Cortex of kidney (tissue), 1 donor: ENCODE measurements at regions not wholly inside any gene's neighbourhood (a gene's known extent, or its start where the extent isn't known, plus 50 kb on each side); places are given as distances from the start of the nearest gene placed in this dataset.
"Not testable (repeated sequence)": the region's sequence is repeated elsewhere in the genome, so short reads cannot be mapped to it uniquely, and the experiment has no call there.

Experiments used
- DNase-seq: peaks from one replicate; lab custom pipeline; 2025; lab: John Stamatoyannopoulos, UW

DNA sequence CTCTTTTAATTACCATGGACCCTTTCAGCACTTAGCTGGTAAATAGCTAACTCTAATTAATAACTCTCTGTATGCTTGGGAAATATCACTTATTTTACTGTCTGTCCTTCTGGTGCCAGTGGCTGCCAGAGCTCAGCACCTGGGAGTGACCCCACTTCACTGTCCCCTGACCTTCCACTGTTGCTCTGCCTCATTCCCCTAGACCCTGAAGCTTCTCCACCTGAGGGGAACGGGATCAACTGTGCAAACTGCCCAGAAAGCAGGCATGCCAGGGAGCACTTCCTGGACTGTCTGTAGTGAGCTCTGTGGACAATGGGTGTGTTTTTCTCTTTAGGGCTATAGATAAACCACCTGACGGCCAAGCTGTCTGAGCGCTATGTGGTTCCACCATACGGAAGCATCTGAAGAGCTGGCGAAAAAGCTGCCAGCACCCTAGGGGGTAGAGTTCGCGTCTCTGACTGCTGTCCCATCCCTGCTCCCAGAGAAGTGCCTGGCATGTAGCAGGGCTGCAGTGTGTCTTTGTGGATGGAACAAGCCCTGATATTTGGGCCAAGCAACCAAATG, 106.3 kb upstream of the FOXA2 start:
- DNase-seq = no peak

GRCh38 chr20:22691369-22692118, 107.2 kb upstream of the FOXA2 start:
- peak; percentile 40 for DNase-seq

DNA sequence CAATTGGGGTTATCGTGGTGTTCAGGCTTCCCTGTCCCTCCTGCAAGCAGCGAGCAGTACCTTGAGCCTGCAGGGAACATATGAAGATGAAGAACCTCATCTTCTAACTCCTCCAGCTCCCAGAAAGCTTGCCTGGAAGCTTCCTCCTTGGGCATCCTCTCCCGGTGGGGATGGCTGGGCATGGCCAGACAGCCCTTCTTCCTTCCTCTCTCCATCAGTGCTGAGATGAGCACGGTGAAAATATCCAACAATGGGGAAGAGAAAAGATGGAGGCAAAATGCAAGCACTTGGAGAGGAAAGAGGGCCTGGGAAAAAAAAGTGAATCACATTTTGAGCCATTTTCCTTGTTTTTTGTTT, 107.7 kb upstream of the FOXA2 start:
- DNase-seq = no peak

- DNase-seq = not testable (repeated sequence)
Measured at GRCh38 chr20:22692620-22693019, 108.2 kb upstream of the FOXA2 start.

GRCh38 chr20:22696759-22697158, 112.4 kb upstream of the FOXA2 start:
- DNase-seq = no peak

- no peak for DNase-seq
Measured at GRCh38 chr20:22698259-22698842, 114.0 kb upstream of the FOXA2 start.

DNA sequence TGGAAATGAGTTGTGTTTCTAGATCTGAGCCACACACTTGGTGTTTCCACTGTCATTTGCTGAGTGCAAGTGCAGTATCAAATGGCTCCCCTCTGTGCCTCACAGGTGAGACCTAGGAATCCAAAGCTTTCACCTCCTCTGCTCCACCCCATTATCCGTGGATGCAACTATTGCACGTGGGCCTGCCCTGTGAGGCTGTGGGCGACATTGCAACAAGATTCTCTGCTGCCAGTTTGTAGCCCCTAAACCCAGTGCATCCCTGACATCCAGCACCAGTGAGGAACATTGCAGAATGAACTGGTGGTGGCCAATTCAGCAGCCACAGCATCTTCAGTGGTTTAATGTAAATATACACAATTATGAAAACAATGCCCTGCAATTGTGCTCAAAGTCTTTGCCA, 115.0 kb upstream of the FOXA2 start:
- no peak for DNase-seq

GRCh38 chr20:22700367-22700766, 116.0 kb upstream of the FOXA2 start:
- no peak for DNase-seq

DNA sequence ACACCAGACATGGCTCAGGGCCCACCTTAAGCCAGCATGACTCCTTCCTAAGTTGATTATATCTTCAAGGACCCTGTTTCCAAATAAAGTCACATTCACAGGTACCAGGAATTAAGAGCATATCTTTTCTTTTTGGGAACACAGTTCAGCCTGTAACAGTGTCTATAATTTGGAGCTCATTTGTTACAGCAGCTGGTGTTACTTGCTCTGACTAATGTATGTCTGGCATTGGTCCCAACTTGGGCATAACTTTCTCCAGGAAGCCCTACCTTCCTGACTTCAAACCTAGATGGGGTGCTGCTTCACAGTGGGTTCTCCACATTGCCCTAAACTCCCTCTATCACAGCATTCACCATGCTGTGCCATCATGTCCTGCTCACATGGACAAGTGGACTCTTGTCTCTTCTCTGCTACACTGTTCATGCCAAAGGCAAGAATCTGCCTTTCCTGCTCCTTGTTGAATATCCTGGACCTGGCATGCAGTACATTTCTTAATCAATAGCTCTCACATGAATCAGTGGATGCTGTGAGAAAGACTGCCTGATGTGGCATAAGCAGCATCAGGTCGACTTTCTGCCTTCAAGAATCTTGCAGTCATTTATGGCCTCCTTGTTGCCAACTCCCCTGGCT, 117.4 kb upstream of the FOXA2 start:
- DNase-seq = no peak

DNA sequence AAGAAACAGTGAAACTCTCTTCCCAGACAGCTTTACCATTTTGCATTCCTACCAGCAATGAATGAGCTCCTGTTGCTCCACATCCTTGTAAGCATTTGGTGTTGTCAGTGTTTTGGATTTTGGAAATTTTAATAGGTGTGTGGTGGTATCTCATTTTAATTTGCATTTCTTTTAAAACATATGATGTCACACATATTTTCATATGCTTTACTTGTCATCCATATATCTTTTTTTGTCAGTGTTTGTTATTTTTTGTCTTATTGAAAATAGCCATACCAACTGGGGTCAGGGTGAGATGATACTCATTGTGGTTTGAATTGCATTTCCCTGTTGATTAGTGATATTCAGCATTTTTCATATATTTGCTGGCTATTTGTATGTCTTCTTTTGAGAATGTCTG, 119.5 kb upstream of the FOXA2 start:
- no peak for DNase-seq

DNA sequence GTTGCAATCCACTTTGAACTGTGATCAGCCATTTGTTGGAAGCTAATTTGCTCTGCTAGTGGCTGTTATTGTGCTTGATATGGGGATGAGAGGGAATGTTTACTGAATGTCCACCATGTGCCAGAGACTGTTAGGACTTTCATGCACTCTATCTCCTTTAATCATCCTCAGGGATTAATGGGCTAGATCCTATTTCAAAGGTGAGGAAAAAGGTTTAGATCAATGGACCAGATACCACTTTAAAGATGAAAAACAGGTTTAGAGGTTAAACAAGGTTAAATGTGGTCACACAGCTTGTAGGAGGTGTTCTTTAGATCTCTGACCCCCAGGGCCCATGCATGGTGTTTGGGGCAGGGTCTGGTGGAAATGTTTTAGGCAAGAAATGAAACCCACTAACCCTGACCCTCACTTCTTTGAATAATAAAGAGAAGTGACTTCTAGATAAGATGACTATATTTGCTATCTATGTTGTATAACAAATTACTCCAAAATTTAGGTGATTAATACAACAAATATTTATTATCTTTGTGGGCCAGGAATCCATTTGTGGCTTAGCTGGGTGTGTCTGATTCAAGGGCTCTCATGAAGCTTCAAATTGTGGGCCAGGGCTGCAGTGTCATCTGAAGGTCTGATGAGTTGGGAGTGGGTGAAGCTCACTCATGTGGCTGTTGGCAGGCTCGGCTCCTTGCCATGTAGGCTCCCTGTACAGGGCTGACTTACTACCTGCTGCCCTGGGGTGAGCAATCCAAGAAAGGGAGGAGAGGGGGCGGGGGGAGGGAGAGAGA, 127.8 kb upstream of the FOXA2 start:
- no peak for DNase-seq

DNA sequence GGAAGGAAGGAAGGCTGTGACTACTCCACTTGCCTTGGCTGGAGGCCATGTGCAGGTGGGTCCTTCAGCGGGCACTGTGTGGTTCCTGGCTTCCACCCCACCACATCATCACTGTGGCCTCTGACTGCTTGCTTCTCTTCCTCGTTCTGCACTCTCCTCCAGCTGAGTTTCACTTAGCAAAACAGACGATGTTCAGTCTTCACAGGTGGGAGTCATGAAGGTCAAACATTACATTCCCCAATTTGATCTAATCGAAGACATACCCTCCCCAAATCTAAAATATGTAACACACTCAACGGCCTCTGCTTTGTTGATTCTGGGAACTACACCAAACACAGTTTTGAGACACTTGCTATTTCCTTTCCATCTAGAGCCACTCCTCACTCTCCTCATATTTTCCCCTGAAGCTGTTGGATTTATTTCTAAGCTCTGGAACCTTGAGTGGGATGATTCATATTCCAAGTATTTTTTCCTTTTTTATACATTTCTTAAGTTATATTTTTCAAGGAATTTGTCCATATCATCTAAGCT, 132.5 kb upstream of the FOXA2 start:
- no peak for DNase-seq

DNA sequence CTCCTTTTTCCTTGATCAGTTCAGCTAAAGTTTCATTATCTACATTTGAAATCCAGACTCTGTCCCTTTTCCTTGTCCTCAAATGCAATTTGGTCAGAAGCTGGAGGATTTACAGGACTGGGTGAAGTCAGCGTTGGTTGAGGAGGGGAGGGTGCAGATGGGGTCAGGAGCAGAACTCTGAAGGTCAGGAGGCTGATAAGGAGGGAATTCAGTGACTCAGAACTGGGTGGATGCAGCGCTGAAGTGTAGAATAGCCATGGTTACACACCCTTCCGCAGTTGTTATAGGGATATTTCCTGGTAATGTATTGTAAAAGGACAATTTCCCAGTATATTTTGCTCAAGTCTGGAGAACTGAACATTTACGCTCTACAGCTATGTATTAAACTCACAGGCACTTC, 133.1 kb upstream of the FOXA2 start:
- no peak for DNase-seq

- no peak for DNase-seq
Measured at GRCh38 chr20:22719167-22719591, 134.8 kb upstream of the FOXA2 start.

GRCh38 chr20:22720206-22720605, 135.8 kb upstream of the FOXA2 start:
- no peak for DNase-seq

- no peak for DNase-seq
Measured at GRCh38 chr20:22722811-22723210, 138.4 kb upstream of the FOXA2 start.

GRCh38 chr20:22723659-22724058, 139.3 kb upstream of the FOXA2 start:
- no peak for DNase-seq

- DNase-seq = no peak
Measured at GRCh38 chr20:22728146-22728745, 143.9 kb upstream of the FOXA2 start.

DNA sequence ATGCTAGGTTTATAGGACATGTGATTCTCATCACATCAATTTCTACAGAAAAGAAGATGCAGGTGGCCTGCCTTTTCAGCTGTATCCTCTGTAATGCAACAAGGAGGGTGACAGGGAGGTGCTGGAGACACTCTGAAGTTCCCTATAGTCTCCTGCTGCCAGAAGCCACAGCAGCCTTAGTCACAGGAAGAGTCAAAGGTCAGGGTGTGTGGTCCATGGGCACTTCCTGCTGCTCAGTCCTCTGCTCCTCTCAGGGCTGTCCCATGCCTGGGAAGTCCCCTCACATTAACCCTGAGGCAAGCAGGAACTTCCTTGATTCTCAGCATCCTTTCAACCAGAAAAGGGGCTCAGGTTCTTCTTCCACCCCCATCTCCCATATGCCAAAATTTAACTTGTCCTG, 144.8 kb upstream of the FOXA2 start:
- no peak for DNase-seq

DNA sequence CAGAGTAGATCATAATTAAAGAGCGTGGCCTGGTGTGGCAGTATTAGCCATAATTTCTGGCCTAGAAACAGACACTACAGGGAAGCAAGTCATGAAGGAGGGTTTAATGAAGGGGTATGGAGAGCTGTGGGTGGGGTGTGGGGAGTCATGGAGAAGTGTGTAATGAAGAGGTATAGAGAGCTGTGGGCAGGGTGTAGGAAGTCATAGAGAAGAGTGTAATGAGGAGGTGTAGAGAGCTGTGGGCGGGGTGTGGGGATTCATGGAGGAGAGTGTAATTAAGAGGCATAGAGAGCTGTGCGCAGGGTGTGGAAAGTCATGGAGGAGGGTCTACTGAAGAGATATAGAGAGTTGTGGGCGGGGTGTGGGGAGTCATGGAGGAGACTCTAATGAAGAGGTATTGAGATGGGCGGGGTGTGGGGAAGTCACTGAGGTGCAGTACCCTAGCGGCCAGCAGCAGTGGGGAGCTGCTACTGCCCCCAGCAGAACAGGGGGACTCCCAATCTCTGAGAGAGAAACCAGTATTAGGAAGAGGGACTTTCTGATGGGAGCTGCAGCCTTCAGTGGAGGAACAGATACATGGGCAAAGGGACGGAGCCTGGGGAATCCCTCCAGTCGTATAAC, 145.4 kb upstream of the FOXA2 start:
- no peak for DNase-seq

DNA sequence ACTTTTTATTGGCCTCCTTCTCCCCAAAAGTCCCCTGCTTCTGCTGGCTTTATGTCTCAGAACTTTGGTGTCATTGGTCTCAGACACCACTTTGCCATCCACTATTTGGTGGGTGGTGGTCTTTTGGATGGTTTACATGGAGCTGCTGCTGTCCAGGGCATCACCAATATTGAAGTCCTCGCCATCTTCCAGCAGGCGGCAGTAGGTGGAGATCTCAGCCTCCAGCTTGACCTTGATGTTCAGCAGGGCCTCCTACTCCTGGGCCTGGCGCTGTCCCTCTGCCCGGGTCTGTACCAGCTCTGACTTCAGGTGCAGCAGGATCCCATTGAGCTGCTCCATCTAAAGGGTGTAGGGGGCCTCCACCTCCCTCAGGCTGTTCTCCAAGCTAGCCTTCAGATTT, 148.4 kb upstream of the FOXA2 start:
- no peak for DNase-seq
